H1 (cell line): ENCODE measurements at regions not wholly inside any gene's neighbourhood (a gene's known extent, or its start where the extent isn't known, plus 50 kb on each side); places are given as distances from the start of the nearest gene placed in this dataset.

Experiments used
- CTCF ChIA-PET: fragments of 300-600 bp; sonication (Branson Sonifier 250); formaldehyde crosslinking; loops from one replicate; lab custom pipeline; 2021; ENCODE audit not compliant: partially characterized antibody; lab: Charles Lee
- POLR2A ChIA-PET: fragments of 300-600 bp; sonication (Branson Sonifier 250); formaldehyde crosslinking; loops from one replicate; lab custom pipeline; 2021; ENCODE audit warnings: inconsistent platforms; ENCODE audit not compliant: partially characterized antibody; lab: Charles Lee
- DNase-seq, 2 experiments: peaks; one replicate each; pipeline versions ENCODE4 v3.0.0 to v3.0.0-alpha.2; 2010 to 2022; ENCODE audit warnings: low spot score in 2 of 2, low read depth in 1 of 2, mixed read lengths in 1 of 2
- FAIRE-seq: peaks from 2 replicates; lab custom pipeline; 2011; peaks lifted over from hg19 to GRCh38; lab: Jason Lieb, UNC
- H2AFZ ChIP-seq: 2 replicates; pipeline ENCODE4 v1.8.1; 2012; ENCODE audit warnings: low read length, inconsistent platforms
- H2AK5ac ChIP-seq: 2 replicates; pipeline ENCODE4 v1.6.1; 2013; ENCODE audit warnings: low read depth, low read length
- H2BK120ac ChIP-seq: replicated peaks from 2 replicates; pipeline ENCODE3; 2013; ENCODE audit warnings: low read depth, low read length, inconsistent platforms
- H2BK12ac ChIP-seq: 2 replicates; pipeline ENCODE4 v1.6.1; 2013; ENCODE audit warnings: low read depth, low read length
- H2BK15ac ChIP-seq: 2 replicates; pipeline ENCODE4 v1.6.1; 2013; ENCODE audit warnings: low read length
- H2BK20ac ChIP-seq: 2 replicates; pipeline ENCODE4 v1.6.1; 2013; ENCODE audit warnings: low read length
- H2BK5ac ChIP-seq: 2 replicates; pipeline ENCODE4 v1.6.1; 2013; ENCODE audit warnings: low read depth, low read length
- H3K14ac ChIP-seq: 2 replicates; pipeline ENCODE4 v1.6.1; 2013; ENCODE audit warnings: inconsistent platforms; ENCODE audit not compliant: insufficient read length
- H3K18ac ChIP-seq: 2 replicates; pipeline ENCODE4 v1.6.1; 2013; ENCODE audit warnings: low read length; ENCODE audit errors: extremely low read depth
- H3K23ac ChIP-seq: 2 replicates; pipeline ENCODE4 v1.6.1; 2013; ENCODE audit warnings: inconsistent platforms; ENCODE audit not compliant: insufficient read length
- H3K23me2 ChIP-seq: 2 replicates; pipeline ENCODE4 v1.6.1; 2013; ENCODE audit warnings: low read depth, low read length
- H3K27ac ChIP-seq: 2 replicates; pipeline ENCODE4 v1.6.1; 2011; ENCODE audit warnings: low read depth, low read length, inconsistent platforms
- H3K27me3 ChIP-seq, 4 experiments: replicated peaks in 1 of 4; 1 replicate in 1 of 4; 2 replicates in 3 of 4; pipeline versions ENCODE4 v1.6.1 to v1.8.1; 2011 to 2013; ENCODE audit warnings: low read length in 3 of 4, mild to moderate bottlenecking in 3 of 4, inconsistent platforms in 2 of 4, mixed read lengths in 2 of 4, moderate library complexity in 1 of 4; ENCODE audit not compliant: control insufficient read depth in 3 of 4, insufficient read depth in 3 of 4; ENCODE audit errors: extremely low read depth in 1 of 4
- H3K36me3 ChIP-seq, 4 experiments: 2 replicates each; pipeline versions ENCODE4 v1.6.1 to v1.8.1; 2011 to 2013; ENCODE audit warnings: mild to moderate bottlenecking in 4 of 4, low read length in 3 of 4, moderate library complexity in 2 of 4, control low read depth in 1 of 4, inconsistent platforms in 1 of 4; ENCODE audit not compliant: insufficient read depth in 4 of 4, control insufficient read depth in 2 of 4
- H3K4ac ChIP-seq: replicated peaks from 2 replicates; pipeline ENCODE3; 2013; ENCODE audit warnings: low read length, low read depth, mixed read lengths, inconsistent platforms; ENCODE audit not compliant: insufficient read length
- H3K4me1 ChIP-seq, 4 experiments: replicated peaks in 1 of 4; 1 replicate in 1 of 4; 2 replicates in 3 of 4; pipeline versions ENCODE4 v1.6.1 to v1.8.1; 2011 to 2013; ENCODE audit warnings: low read length in 3 of 4, inconsistent platforms in 2 of 4, mixed read lengths in 1 of 4; ENCODE audit not compliant: insufficient read depth in 4 of 4, control insufficient read depth in 3 of 4
- H3K4me2 ChIP-seq, 2 experiments: 2 replicates each; pipeline versions ENCODE4 v1.6.1 to v1.8.1; 2011 to 2013; ENCODE audit warnings: low read depth in 2 of 2, low read length in 2 of 2, control low read depth in 1 of 2, inconsistent platforms in 1 of 2, mild to moderate bottlenecking in 1 of 2; ENCODE audit not compliant: insufficient read depth in 1 of 2
- H3K4me3 ChIP-seq, 4 experiments: fragments of 200-600, 300-600 bp in 1 of 4; sonication (generic), shearing (Covaris generic), sonication (Bioruptor Twin) in 1 of 4; 2 replicates each; pipeline versions ENCODE4 v1.5.1 to v1.8.1; 2011 to 2016; ENCODE audit warnings: low read length in 4 of 4, low read depth in 3 of 4, control low read depth in 2 of 4, inconsistent platforms in 2 of 4, mild to moderate bottlenecking in 2 of 4, mixed read lengths in 1 of 4, moderate library complexity in 1 of 4; ENCODE audit not compliant: insufficient read depth in 2 of 4; ENCODE audit errors: extremely low read depth in 1 of 4
- H3K56ac ChIP-seq: replicated peaks from 2 replicates; pipeline ENCODE3; 2013; ENCODE audit warnings: low read depth, mild to moderate bottlenecking, mixed read lengths, low read length, inconsistent platforms; ENCODE audit not compliant: insufficient read length
- H3K79me1 ChIP-seq: 2 replicates; pipeline ENCODE4 v1.6.1; 2013; ENCODE audit warnings: low read depth, low read length, control low read depth
- H3K79me2 ChIP-seq, 2 experiments: 2 replicates each; pipeline versions ENCODE4 v1.6.1 to v1.8.1; 2012 to 2013; ENCODE audit warnings: low read length in 2 of 2, mild to moderate bottlenecking in 2 of 2, inconsistent platforms in 1 of 2; ENCODE audit not compliant: insufficient read depth in 2 of 2, control insufficient read depth in 1 of 2
- H3K9ac ChIP-seq, 4 experiments: replicated peaks in 1 of 4; 1 replicate in 1 of 4; 2 replicates in 3 of 4; pipeline versions ENCODE4 v1.6.1 to v1.8.1; 2011 to 2013; ENCODE audit warnings: low read depth in 3 of 4, low read length in 3 of 4, control low read depth in 2 of 4, mild to moderate bottlenecking in 2 of 4, moderate library complexity in 2 of 4, inconsistent platforms in 1 of 4; ENCODE audit errors: extremely low read depth in 1 of 4
- H3K9me3 ChIP-seq, 2 experiments: 2 replicates each; pipeline versions ENCODE4 v1.6.1 to v1.8.1; 2012 to 2013; ENCODE audit warnings: mild to moderate bottlenecking in 2 of 2, moderate library complexity in 2 of 2, control low read depth in 1 of 2, inconsistent platforms in 1 of 2, low read depth in 1 of 2, low read length in 1 of 2, mixed read lengths in 1 of 2; ENCODE audit not compliant: insufficient read depth in 2 of 2
- H4K20me1 ChIP-seq, 2 experiments: replicated peaks in 1 of 2; 2 replicates each; pipeline versions ENCODE3 to v1.8.1; 2011 to 2013; ENCODE audit warnings: inconsistent platforms in 2 of 2, low read length in 2 of 2, mild to moderate bottlenecking in 1 of 2; ENCODE audit not compliant: insufficient read depth in 2 of 2, control insufficient read depth in 1 of 2
- H4K5ac ChIP-seq: 2 replicates; pipeline ENCODE4 v1.6.1; 2013; ENCODE audit warnings: low read length, low read depth, mixed read lengths, inconsistent platforms; ENCODE audit not compliant: insufficient read length
- H4K8ac ChIP-seq: 2 replicates; pipeline ENCODE4 v1.8.0; 2013; ENCODE audit warnings: mild to moderate bottlenecking, moderate library complexity, low read length, inconsistent platforms; ENCODE audit not compliant: insufficient read depth; ENCODE audit errors: extremely low read depth
- H4K91ac ChIP-seq: replicated peaks from 2 replicates; pipeline ENCODE3; 2013; ENCODE audit warnings: low read length, mixed read lengths, inconsistent platforms; ENCODE audit not compliant: insufficient read length
- ATF2 ChIP-seq: IDR thresholded peaks from 2 replicates; pipeline ENCODE4 v1.6.1; 2012; ENCODE audit warnings: low read length, inconsistent platforms
- CBX8 ChIP-seq: fragments of 300-800, 300-1000 bp; sonication (generic); IDR thresholded peaks from 2 replicates; pipeline ENCODE4 v1.7.1; 2016; ENCODE audit warnings: low read depth, low read length, borderline replicate concordance
- CREB1 ChIP-seq: IDR thresholded peaks from 2 replicates; pipeline ENCODE4 v1.6.1; 2012; ENCODE audit warnings: inconsistent platforms
- CTBP2 ChIP-seq: IDR thresholded peaks from 2 replicates; pipeline ENCODE4 v1.7.0; 2011; ENCODE audit warnings: borderline replicate concordance, mild to moderate bottlenecking, moderate library complexity, mixed read lengths, low read length; ENCODE audit not compliant: insufficient read depth, insufficient read length
- CTCF ChIP-seq, 3 experiments: IDR thresholded peaks; 1 replicate in 2 of 3; 2 replicates in 1 of 3; pipeline versions ENCODE4 v1.5.1 to v1.6.1; 2011; ENCODE audit warnings: low read length in 3 of 3, mild to moderate bottlenecking in 3 of 3, inconsistent platforms in 2 of 3, low read depth in 1 of 3, moderate library complexity in 1 of 3; ENCODE audit not compliant: insufficient read depth in 1 of 3; ENCODE audit errors: control extremely low read depth in 1 of 3
- GTF2F1 ChIP-seq: IDR thresholded peaks from 2 replicates; pipeline ENCODE4 v1.6.1; 2012; ENCODE audit warnings: low read depth, low read length, improper control_type of control experiment, borderline replicate concordance
- POLR2AphosphoS5 ChIP-seq: IDR thresholded peaks from 2 replicates; pipeline ENCODE4 v1.6.1; 2011; ENCODE audit warnings: low read depth, low read length
- RFX5 ChIP-seq: IDR thresholded peaks from 2 replicates; pipeline ENCODE4 v1.6.1; 2011; ENCODE audit warnings: low read depth, low read length, improper control_type of control experiment, borderline replicate concordance
- SUZ12 ChIP-seq: fragments of 200-600 bp; sonication (generic); IDR thresholded peaks from 2 replicates; pipeline ENCODE4 v1.6.1; 2012; ENCODE audit warnings: mild to moderate bottlenecking, inconsistent platforms, low read length, moderate library complexity, mixed read lengths
- TAF7 ChIP-seq: optimal IDR thresholded peaks from 2 replicates; pipeline ENCODE3; 2011; ENCODE audit warnings: low read depth, mild to moderate bottlenecking, inconsistent platforms, low read length, moderate library complexity, borderline replicate concordance
- TBP ChIP-seq: IDR thresholded peaks from 2 replicates; pipeline ENCODE4 v1.6.1; 2011; ENCODE audit warnings: low read depth, low read length, improper control_type of control experiment

- no peak overlapping the region for H3K4me2 ChIP-seq
- no peak overlapping the region for H3K23ac ChIP-seq
- no peaks in the 10 kb centered on the region for H3K23me2 ChIP-seq
- H3K36me3 ChIP-seq: no peaks in the 10 kb centered on the region
- no peak overlapping the region for H4K8ac ChIP-seq
- no peak overlapping the region for H2AK5ac ChIP-seq
- H3K4ac ChIP-seq: no peak overlapping the region
- no peak overlapping the region for H3K18ac ChIP-seq
- no peak overlapping the region for H3K56ac ChIP-seq
- ChIA-PET POLR2A (no interaction called here), CTCF (no interaction called here)
- no peaks in the 10 kb centered on the region for H4K20me1 ChIP-seq
- no peak overlapping the region for H2BK15ac ChIP-seq
- H2BK120ac ChIP-seq: no peak overlapping the region
- no peak overlapping the region for H4K5ac ChIP-seq
- H3K79me1 ChIP-seq: no peaks in the 10 kb centered on the region
- DNase-seq: no peak
- no peak overlapping the region for H3K4me3 ChIP-seq
- no peaks in the 10 kb centered on the region for H3K9me3 ChIP-seq
- no peak overlapping the region for H2BK12ac ChIP-seq
- no peak overlapping the region for H3K9ac ChIP-seq
- H2BK5ac ChIP-seq: no peak overlapping the region
- no peaks in the 10 kb centered on the region for H3K27me3 ChIP-seq
- H4K91ac ChIP-seq: no peak overlapping the region
- no peak overlapping the region for H2AFZ ChIP-seq
- H3K14ac ChIP-seq: no peak overlapping the region
- TF ChIP-seq TBP (no peak), POLR2AphosphoS5 (no peak), CTCF (IDR thresholded peaks at IDR 0.05; ENCODE audit: control extremely low read depth in 1 of 3, insufficient read depth in 1 of 3, low read depth in 1 of 3, low read length in 3 of 3) (no peak), CBX8 (no peak), CTBP2 (no peak), GTF2F1 (no peak), CREB1 (no peak), SUZ12 (no peak), ATF2 (no peak), RFX5 (no peak), TAF7 (no peak)
- H2BK20ac ChIP-seq: no peak overlapping the region
- no peaks in the 10 kb centered on the region for H3K79me2 ChIP-seq
- no peak for FAIRE-seq
- H3K4me1 ChIP-seq: no peaks in the 10 kb centered on the region
- no peak overlapping the region for H3K27ac ChIP-seq
These were observed 72.9 kb upstream of the DCBLD2 start for GRCh38 chr3:98974442-98974841.
